Neural progenitor cell (in vitro differentiated cells): ENCODE measurements at regions not wholly inside any gene's neighbourhood (a gene's known extent, or its start where the extent isn't known, plus 50 kb on each side); places are given as distances from the start of the nearest gene placed in this dataset.

Experiments
- DNase-seq: peaks from one replicate; pipeline ENCODE4 v3.0.0-alpha.2; 2016; ENCODE audit warnings: low spot score
- H2AFZ ChIP-seq: fragments of 200-600 bp; sonication (generic); replicated peaks from 2 replicates; pipeline ENCODE4 v1.6.1; 2016; ENCODE audit warnings: antibody characterized with exemption
- H3F3A ChIP-seq: fragments of 200-600 bp; sonication (generic); 2 replicates; pipeline ENCODE4 v1.6.1; 2016; ENCODE audit warnings: antibody characterized with exemption, low read depth
- H3K27ac ChIP-seq: fragments of 200-600 bp; sonication (generic); 2 replicates; pipeline ENCODE4 v1.5.1; 2016; ENCODE audit warnings: mild to moderate bottlenecking
- H3K27me3 ChIP-seq: fragments of 200-600 bp; sonication (generic); 2 replicates; pipeline ENCODE4 v1.6.1; 2016; ENCODE audit warnings: mild to moderate bottlenecking, moderate library complexity
- H3K36me3 ChIP-seq: fragments of 200-600 bp; sonication (generic); 2 replicates; pipeline ENCODE4 v1.5.1; 2016
- H3K4me1 ChIP-seq: fragments of 200-600 bp; sonication (generic); 2 replicates; pipeline ENCODE4 v1.6.1; 2016; ENCODE audit warnings: mixed run types
- H3K4me2 ChIP-seq: fragments of 200-600 bp; sonication (generic); 2 replicates; pipeline ENCODE4 v1.6.1; 2016
- H3K4me3 ChIP-seq: fragments of 200-600 bp; sonication (generic); 2 replicates; pipeline ENCODE4 v1.5.1; 2016
- H3K79me2 ChIP-seq: fragments of 200-600 bp; sonication (generic); 2 replicates; pipeline ENCODE4 v1.6.1; 2016; ENCODE audit warnings: low read depth
- H3K9ac ChIP-seq: fragments of 200-600 bp; sonication (generic); 2 replicates; pipeline ENCODE4 v1.6.1; 2016
- H3K9me3 ChIP-seq: fragments of 200-600 bp; sonication (generic); 2 replicates; pipeline ENCODE4 v1.5.1; 2016; ENCODE audit warnings: low read depth
- H4K20me1 ChIP-seq: fragments of 200-600 bp; sonication (generic); 2 replicates; pipeline ENCODE4 v1.6.1; 2016; ENCODE audit warnings: low read depth
- H3K27ac Mint-ChIP-seq: 3 replicates; pipeline ENCODE4 v1.8.0; 2021; ENCODE audit warnings: mixed read lengths
- H3K27me3 Mint-ChIP-seq: 2 replicates; pipeline ENCODE4 v1.8.0; 2022; ENCODE audit warnings: low read depth, mild to moderate bottlenecking, inconsistent platforms, moderate library complexity, mixed read lengths; ENCODE audit not compliant: insufficient read depth
- H3K36me3 Mint-ChIP-seq: 3 replicates; pipeline ENCODE4 v1.8.0; 2021; ENCODE audit warnings: mixed read lengths
- H3K4me1 Mint-ChIP-seq: 3 replicates; pipeline ENCODE4 v1.8.0; 2021; ENCODE audit warnings: mixed read lengths
- H3K4me3 Mint-ChIP-seq: 3 replicates; pipeline ENCODE4 v1.8.0; 2021; ENCODE audit warnings: mild to moderate bottlenecking, moderate library complexity, mixed read lengths
- H3K9me3 Mint-ChIP-seq: 3 replicates; pipeline ENCODE4 v1.8.0; 2020; ENCODE audit warnings: mixed read lengths
- CTCF ChIP-seq: fragments of 200-600 bp; sonication (generic); IDR thresholded peaks from 2 replicates; pipeline ENCODE4 v1.5.1; 2017; ENCODE audit warnings: antibody characterized with exemption, mild to moderate bottlenecking
- EZH2 ChIP-seq: fragments of 200-600 bp; sonication (generic); IDR thresholded peaks from 2 replicates; pipeline ENCODE4 v1.6.1; 2017; ENCODE audit warnings: antibody characterized with exemption, mild to moderate bottlenecking, moderate library complexity
- EZH2phosphoT487 ChIP-seq: fragments of 200-600 bp; sonication (generic); IDR thresholded peaks from 2 replicates; pipeline ENCODE4 v1.6.1; 2017; ENCODE audit warnings: antibody characterized with exemption

- no peaks in the 10 kb centered on the region for H3K4me1 ChIP-seq
- H3K4me1 Mint-ChIP-seq, result no peaks in the 10 kb centered on the region
- no peaks in the 10 kb centered on the region for H3K9me3 ChIP-seq
- no peak overlapping the region for H3K9ac ChIP-seq
- H3K9me3 Mint-ChIP-seq, result no peaks in the 10 kb centered on the region
- no peak overlapping the region for H3K27ac Mint-ChIP-seq
- H3K36me3 Mint-ChIP-seq, result no peaks in the 10 kb centered on the region
- no peak overlapping the region for H2AFZ ChIP-seq
- H4K20me1 ChIP-seq, result no peaks in the 10 kb centered on the region
- no peaks in the 10 kb centered on the region for H3K36me3 ChIP-seq
- H3K27me3 Mint-ChIP-seq, result peaks cover 2% of the 10 kb centered on the region
- TF ChIP-seq EZH2 (no peak), EZH2phosphoT487 (no peak), CTCF (no peak)
- H3K4me3 ChIP-seq, result no peak overlapping the region
- no peak overlapping the region for H3K4me2 ChIP-seq
- H3K27ac ChIP-seq, result no peak overlapping the region
- H3K4me3 Mint-ChIP-seq, result no peak overlapping the region
- no peak for DNase-seq
- no peaks in the 10 kb centered on the region for H3K79me2 ChIP-seq
- no peaks in the 10 kb centered on the region for H3F3A ChIP-seq
- H3K27me3 ChIP-seq, result no peaks in the 10 kb centered on the region
Observed at GRCh38 chr1:37108596-37109188, 74.4 kb upstream of the GRIK3 start.

GRCh38 chr1:37112430-37112829 lies 78.1 kb upstream of the GRIK3 start:
- H3K27me3 Mint-ChIP-seq, result no peaks in the 10 kb centered on the region
- no peak overlapping the region for H3K27ac Mint-ChIP-seq
- H3K4me1 Mint-ChIP-seq, result no peaks in the 10 kb centered on the region
- DNase-seq, result no peak
- Histone ChIP-seq H3K4me3 (no peak overlapping the region), H2AFZ (no peak overlapping the region), H3K4me2 (no peak overlapping the region), H3K9me3 (no peaks in the 10 kb centered on the region), H3F3A (no peaks in the 10 kb centered on the region), H3K9ac (no peak overlapping the region), H3K4me1 (no peaks in the 10 kb centered on the region), H4K20me1 (no peaks in the 10 kb centered on the region), H3K27me3 (no peaks in the 10 kb centered on the region), H3K36me3 (no peaks in the 10 kb centered on the region), H3K27ac (no peak overlapping the region), H3K79me2 (no peaks in the 10 kb centered on the region)
- H3K4me3 Mint-ChIP-seq, result no peak overlapping the region
- no peak for TF ChIP-seq EZH2
- TF ChIP-seq CTCF, result no peak
- TF ChIP-seq EZH2phosphoT487, result no peak
- H3K36me3 Mint-ChIP-seq, result no peaks in the 10 kb centered on the region
- H3K9me3 Mint-ChIP-seq, result no peaks in the 10 kb centered on the region

- no peak overlapping the region for H3K4me2 ChIP-seq
- H3K4me3 ChIP-seq, result no peak overlapping the region
- no peak overlapping the region for H3K27ac Mint-ChIP-seq
- H3K27me3 Mint-ChIP-seq, result no peaks in the 10 kb centered on the region
- H3K27ac ChIP-seq, result no peak overlapping the region
- H3K27me3 ChIP-seq, result no peaks in the 10 kb centered on the region
- no peaks in the 10 kb centered on the region for H3K9me3 ChIP-seq
- DNase-seq, result no peak
- no peaks in the 10 kb centered on the region for H3K9me3 Mint-ChIP-seq
- H3K4me1 ChIP-seq, result peaks cover 3% of the 10 kb centered on the region
- no peak overlapping the region for H2AFZ ChIP-seq
- H3K9ac ChIP-seq, result no peak overlapping the region
- no peak for TF ChIP-seq CTCF
- no peak for TF ChIP-seq EZH2
- no peak for TF ChIP-seq EZH2phosphoT487
- peaks cover 6% of the 10 kb centered on the region for H3K4me1 Mint-ChIP-seq
- no peaks in the 10 kb centered on the region for H3F3A ChIP-seq
- no peak overlapping the region for H3K4me3 Mint-ChIP-seq
- no peaks in the 10 kb centered on the region for H3K79me2 ChIP-seq
- no peaks in the 10 kb centered on the region for H3K36me3 ChIP-seq
- H3K36me3 Mint-ChIP-seq, result no peaks in the 10 kb centered on the region
- H4K20me1 ChIP-seq, result no peaks in the 10 kb centered on the region
Observed at GRCh38 chr1:37113285-37113997, 79.1 kb upstream of the GRIK3 start.
